Motor neuron (in vitro differentiated cells): ENCODE measurements at regions not wholly inside any gene's neighbourhood (a gene's known extent, or its start where the extent isn't known, plus 50 kb on each side); places are given as distances from the start of the nearest gene placed in this dataset.

Experiments used
- ATAC-seq, 8 experiments: fragments of 200-7000 bp; cut with Tn5 transposase; replicated peaks in 6 of 8; 2 replicates each; pipeline ENCODE4 v1.8.0; 2021; ENCODE audit warnings: mild to moderate bottlenecking in 8 of 8, moderate library complexity in 8 of 8
- H3K27ac ChIP-seq, 2 donors: fragments of 250-450 bp; sonication (Bioruptor Pico); 2 replicates each; pipeline ENCODE4 v1.9.0; 2021; ENCODE audit warnings: antibody characterized with exemption in 2 of 2, mild to moderate bottlenecking in 2 of 2, moderate library complexity in 1 of 2
- H3K4me1 ChIP-seq, 2 donors: fragments of 250-450 bp; sonication (Bioruptor Pico); replicated peaks in 1 of 2; 2 replicates each; pipeline ENCODE4 v1.6.1; 2021; ENCODE audit warnings: antibody characterized with exemption in 2 of 2, mild to moderate bottlenecking in 2 of 2, moderate library complexity in 1 of 2
- H3K4me3 ChIP-seq, 5 donors: fragments of 250-450 bp; sonication (Bioruptor Pico); 2 replicates each; pipeline ENCODE4 v1.9.0; 2021; ENCODE audit warnings: antibody characterized with exemption in 5 of 5, mild to moderate bottlenecking in 5 of 5, moderate library complexity in 4 of 5
- WGBS, 10 experiments: fragments of 450-650 bp; shearing (Covaris generic); methylation state at CpG; one replicate each; pipeline ENCODE4 v1.0.0; 2022; 5-methylcytosine and 5-hydroxymethylcytosine counted together
- in situ Hi-C, 9 experiments: fragments of 400-800 bp; cut with MboI; loops; one replicate each; pipeline ENCODE4 v1.15.0; 2021; ENCODE audit warnings: low sequenced_read_pairs in 9 of 9, low pct_unique_long_range_greater_than_20kb in 2 of 9; ENCODE audit not compliant: unreplicated experiment in 9 of 9

- ATAC-seq = no peak
- Histone ChIP-seq H3K4me1 (no peaks in the 10 kb centered on the region), H3K4me3 (no peak overlapping the region), H3K27ac (no peak overlapping the region)
- WGBS, 10 experiments = 92 to 100% (median 100%) methylated on average over 1 to 5 of the region's 6 CpGs; no CpG with 5 or more reads in 7 of the 10 experiments
- in situ Hi-C loops = no loop called here
Measured at GRCh38 chr14:96630281-96630680, 128.1 kb downstream of the PAPOLA start.

- Histone ChIP-seq H3K27ac (no peak overlapping the region), H3K4me3 (no peak overlapping the region), H3K4me1 (no peaks in the 10 kb centered on the region)
- WGBS, 10 experiments = 0 to 100% (median 82%) methylated on average over 1 to 4 of the region's 5 CpGs; no CpG with 5 or more reads in 1 of the 10 experiments
- no peak for ATAC-seq
- in situ Hi-C loops = no loop called here
Measured at GRCh38 chr14:96631030-96631429, 128.8 kb downstream of the PAPOLA start.

- no peak overlapping the region for H3K4me3 ChIP-seq
- ATAC-seq = peak in 3 of 8 experiments; percentile 71 to 99 (median 92)
- no peak overlapping the region for H3K27ac ChIP-seq
- H3K4me1 ChIP-seq = no peaks in the 10 kb centered on the region
- 0 to 100% (median 56%) methylated on average over 1 to 8 of the region's 17 CpGs; no CpG with 5 or more reads in 1 of the 10 experiments for whole genome bisulfite sequencing, 10 experiments
- in situ Hi-C loops = no loop called here
Measured at GRCh38 chr14:96631621-96632362, 129.6 kb downstream of the PAPOLA start.

GRCh38 chr14:96632363-96632758, 130.2 kb downstream of the PAPOLA start:
- Histone ChIP-seq H3K4me3 (no peak overlapping the region), H3K27ac (no peak overlapping the region), H3K4me1 (no peaks in the 10 kb centered on the region)
- WGBS, 10 experiments = 40 to 90% (median 70%) methylated on average over 1 to 8 of the region's 8 CpGs; no CpG with 5 or more reads in 2 of the 10 experiments
- no peak for ATAC-seq
- in situ Hi-C loops = no loop called here

- no peaks in the 10 kb centered on the region for H3K4me1 ChIP-seq
- in situ Hi-C loops = no loop called here
- H3K4me3 ChIP-seq = no peak overlapping the region
- 9 to 100% (median 50%) methylated on average over 1 to 2 of the region's 2 CpGs for WGBS, 10 experiments
- H3K27ac ChIP-seq = no peak overlapping the region
- no peak for ATAC-seq
Measured at GRCh38 chr14:96633096-96633495, 130.9 kb downstream of the PAPOLA start.

GRCh38 chr14:96634481-96634880, 132.3 kb downstream of the PAPOLA start:
- Histone ChIP-seq H3K4me3 (no peak overlapping the region), H3K27ac (no peak overlapping the region), H3K4me1 (no peaks in the 10 kb centered on the region)
- in situ Hi-C loops = no loop called here
- 17 to 67% (median 40%) methylated on average over 1 to 5 of the region's 9 CpGs; no CpG with 5 or more reads in 3 of the 10 experiments for WGBS, 10 experiments
- peak in 1 of 8 experiments; percentile 48 for ATAC-seq

GRCh38 chr14:96634896-96635295, 132.7 kb downstream of the PAPOLA start:
- no peaks in the 10 kb centered on the region for H3K4me1 ChIP-seq
- in situ Hi-C loops = no loop called here
- ATAC-seq = no peak
- 0 to 80% (median 45%) methylated on average over 1 to 4 of the region's 5 CpGs; no CpG with 5 or more reads in 4 of the 10 experiments for WGBS, 10 experiments
- no peak overlapping the region for H3K4me3 ChIP-seq
- no peak overlapping the region for H3K27ac ChIP-seq

GRCh38 chr14:96635850-96636249, 133.7 kb downstream of the PAPOLA start:
- no peak overlapping the region for H3K4me3 ChIP-seq
- no peaks in the 10 kb centered on the region for H3K4me1 ChIP-seq
- H3K27ac ChIP-seq = no peak overlapping the region
- ATAC-seq = no peak
- in situ Hi-C loops = no loop called here
- WGBS, 10 experiments = 25 to 100% (median 89%) methylated on average over 1 to 6 of the region's 11 CpGs; no CpG with 5 or more reads in 3 of the 10 experiments

- no peak overlapping the region for H3K27ac ChIP-seq
- in situ Hi-C loops = no loop called here
- H3K4me3 ChIP-seq = no peak overlapping the region
- H3K4me1 ChIP-seq = no peaks in the 10 kb centered on the region
- ATAC-seq = no peak
- WGBS, 10 experiments = 0 to 80% (median 47%) methylated on average over 1 to 4 of the region's 5 CpGs; no CpG with 5 or more reads in 4 of the 10 experiments
Measured at GRCh38 chr14:96637521-96637920, 135.3 kb downstream of the PAPOLA start.

GRCh38 chr14:96638041-96638855, 136.1 kb downstream of the PAPOLA start:
- 14 to 100% (median 56%) methylated on average over 1 to 5 of the region's 12 CpGs; no CpG with 5 or more reads in 5 of the 10 experiments for WGBS, 10 experiments
- Histone ChIP-seq H3K4me3 (no peak overlapping the region), H3K27ac (no peak overlapping the region)

GRCh38 chr14:96639550-96639949, 137.4 kb downstream of the PAPOLA start:
- Histone ChIP-seq H3K4me1 (no peaks in the 10 kb centered on the region), H3K4me3 (no peak overlapping the region), H3K27ac (no peak overlapping the region)
- in situ Hi-C loops = no loop called here
- WGBS, 10 experiments = 43 to 100% (median 90%) methylated on average over 1 to 5 of the region's 8 CpGs; no CpG with 5 or more reads in 5 of the 10 experiments
- ATAC-seq = no peak

More at GRCh38 chr14:96638041-96638855, 136.1 kb downstream of the PAPOLA start:
- in situ Hi-C loops = no loop called here
- ATAC-seq = no peak
- H3K4me1 ChIP-seq = no peaks in the 10 kb centered on the region

- 0 to 100% (median 67%) methylated on average over 1 to 3 of the region's 5 CpGs; no CpG with 5 or more reads in 3 of the 10 experiments for WGBS, 10 experiments
- no peak overlapping the region for H3K4me3 ChIP-seq
- ATAC-seq = no peak
- no peak overlapping the region for H3K27ac ChIP-seq
- in situ Hi-C loops = no loop called here
- no peaks in the 10 kb centered on the region for H3K4me1 ChIP-seq
Measured at GRCh38 chr14:96648506-96649326, 146.5 kb downstream of the PAPOLA start.

GRCh38 chr14:96649327-96649601, 147.1 kb downstream of the PAPOLA start:
- ATAC-seq = no peak
- Histone ChIP-seq H3K4me3 (no peak overlapping the region), H3K27ac (no peak overlapping the region), H3K4me1 (no peaks in the 10 kb centered on the region)
- in situ Hi-C loops = no loop called here
- WGBS, 10 experiments = 20 to 80% (median 75%) methylated on average over 1 of the region's 2 CpGs; no CpG with 5 or more reads in 7 of the 10 experiments
